ENCODE measurements at regions not wholly inside any gene's neighbourhood (a gene's known extent, or its start where the extent isn't known, plus 50 kb on each side); places are given as distances from the start of the nearest gene placed in this dataset.

- no peaks in the 10 kb centered on the region for H3F3A ChIP-seq (ENCODE audit: low read depth)
- Mint-ChIP-seq H3K9me3 (peaks cover 9% of the 10 kb centered on the region), H3K36me3 (no peaks in the 10 kb centered on the region), H3K4me3 (peak overlapping the region; percentile 3), H3K27me3 (ENCODE audit: insufficient read depth, low read depth) (peaks cover 23% of the 10 kb centered on the region), H3K4me1 (peaks cover 35% of the 10 kb centered on the region), H3K27ac (peak overlapping the region; percentile 25)
- no peaks in the 10 kb centered on the region for H3K27me3 ChIP-seq
- H3K9ac ChIP-seq: no peak overlapping the region
- no peak overlapping the region for H3K4me2 ChIP-seq
- no peak overlapping the region for H2AFZ ChIP-seq (replicated peaks)
- no peaks in the 10 kb centered on the region for H3K9me3 ChIP-seq (ENCODE audit: low read depth)
- no peaks in the 10 kb centered on the region for H3K4me1 ChIP-seq
- no peak for DNase-seq (ENCODE audit: low spot score)
- no peaks in the 10 kb centered on the region for H4K20me1 ChIP-seq (ENCODE audit: low read depth)
- no peaks in the 10 kb centered on the region for H3K36me3 ChIP-seq
- H3K79me2 ChIP-seq (ENCODE audit: low read depth): no peaks in the 10 kb centered on the region
- TF ChIP-seq CTCF (IDR thresholded peaks at IDR 0.05) (no peak), EZH2 (IDR thresholded peaks at IDR 0.05) (no peak), EZH2phosphoT487 (IDR thresholded peaks at IDR 0.05) (no peak)
- no peak overlapping the region for H3K4me3 ChIP-seq
- H3K27ac ChIP-seq: no peak overlapping the region
Measured at GRCh38 chr2:239495175-239495574, 94.4 kb upstream of the HDAC4 start.

- no peak overlapping the region for H3K27ac ChIP-seq
- TF ChIP-seq EZH2phosphoT487 (IDR thresholded peaks at IDR 0.05) (no peak), EZH2 (IDR thresholded peaks at IDR 0.05) (no peak), CTCF (IDR thresholded peaks at IDR 0.05) (no peak)
- no peak overlapping the region for H3K9ac ChIP-seq
- Mint-ChIP-seq H3K9me3 (peaks cover 9% of the 10 kb centered on the region), H3K4me1 (peaks cover 41% of the 10 kb centered on the region), H3K4me3 (peak overlapping the region; percentile 3), H3K27ac (peak overlapping the region; percentile 1), H3K27me3 (ENCODE audit: insufficient read depth, low read depth) (peaks cover 24% of the 10 kb centered on the region), H3K36me3 (no peaks in the 10 kb centered on the region)
- no peaks in the 10 kb centered on the region for H3K36me3 ChIP-seq
- H3K27me3 ChIP-seq: no peaks in the 10 kb centered on the region
- no peak for DNase-seq (ENCODE audit: low spot score)
- no peak overlapping the region for H3K4me2 ChIP-seq
- no peaks in the 10 kb centered on the region for H3F3A ChIP-seq (ENCODE audit: low read depth)
- H3K9me3 ChIP-seq (ENCODE audit: low read depth): no peaks in the 10 kb centered on the region
- no peaks in the 10 kb centered on the region for H4K20me1 ChIP-seq (ENCODE audit: low read depth)
- H2AFZ ChIP-seq (replicated peaks): no peak overlapping the region
- H3K4me1 ChIP-seq: peaks cover under 1% of the 10 kb centered on the region
- no peak overlapping the region for H3K4me3 ChIP-seq
- H3K79me2 ChIP-seq (ENCODE audit: low read depth): no peaks in the 10 kb centered on the region
Measured at GRCh38 chr2:239494578-239494977, 93.8 kb upstream of the HDAC4 start.

DNA sequence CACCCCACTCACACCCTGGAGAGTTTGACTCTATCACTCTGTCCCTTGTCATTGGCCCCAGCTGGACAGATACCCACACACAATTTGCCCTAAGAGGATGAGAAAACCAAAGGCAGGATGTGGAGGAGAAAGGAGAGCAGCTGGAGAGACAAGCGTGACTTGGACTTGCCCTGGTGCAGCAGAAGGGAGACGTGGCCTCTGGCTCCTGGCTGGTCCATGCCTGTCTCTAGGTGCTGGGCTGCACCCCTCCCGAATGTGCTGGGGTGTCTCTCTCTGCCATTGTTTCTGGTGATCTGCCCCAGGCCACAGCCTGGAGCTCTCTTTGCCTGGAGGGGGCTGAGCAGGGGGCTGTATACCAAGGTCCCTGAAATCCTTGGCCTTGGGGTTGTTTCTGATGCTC, 88.7 kb upstream of the HDAC4 start:
- Mint-ChIP-seq H3K27ac (peak overlapping the region; percentile 96), H3K4me3 (no peak overlapping the region), H3K27me3 (ENCODE audit: insufficient read depth, low read depth) (peaks cover 13% of the 10 kb centered on the region), H3K36me3 (no peaks in the 10 kb centered on the region), H3K9me3 (no peaks in the 10 kb centered on the region), H3K4me1 (peaks cover 31% of the 10 kb centered on the region)
- DNase-seq (ENCODE audit: low spot score): no peak
- TF ChIP-seq CTCF (IDR thresholded peaks at IDR 0.05) (no peak), EZH2phosphoT487 (IDR thresholded peaks at IDR 0.05) (no peak), EZH2 (IDR thresholded peaks at IDR 0.05) (no peak)
- no peaks in the 10 kb centered on the region for H3K79me2 ChIP-seq (ENCODE audit: low read depth)
- H3K4me1 ChIP-seq: peaks cover 12% of the 10 kb centered on the region
- no peaks in the 10 kb centered on the region for H3K27me3 ChIP-seq
- no peaks in the 10 kb centered on the region for H3F3A ChIP-seq (ENCODE audit: low read depth)
- H4K20me1 ChIP-seq (ENCODE audit: low read depth): no peaks in the 10 kb centered on the region
- no peaks in the 10 kb centered on the region for H3K9me3 ChIP-seq (ENCODE audit: low read depth)
- H3K9ac ChIP-seq: no peak overlapping the region
- H3K36me3 ChIP-seq: no peaks in the 10 kb centered on the region
- no peak overlapping the region for H3K27ac ChIP-seq
- H2AFZ ChIP-seq (replicated peaks): no peak overlapping the region
- H3K4me3 ChIP-seq: no peak overlapping the region
- no peak overlapping the region for H3K4me2 ChIP-seq

Data from neural progenitor cell (in vitro differentiated cells).